ENCODE measurements at regions not wholly inside any gene's neighbourhood (a gene's known extent, or its start where the extent isn't known, plus 50 kb on each side); places are given as distances from the start of the nearest gene placed in this dataset.

GRCh38 chr20:52482044-52482443 lies 290.5 kb upstream of the ZFP64 start:
- TF ChIP-seq EZH2 (IDR thresholded peaks at IDR 0.05; ENCODE audit: borderline replicate concordance, insufficient read depth, low read depth, low read length, poor library complexity, severe bottlenecking), result no peak
- TF ChIP-seq, protein P1, sequence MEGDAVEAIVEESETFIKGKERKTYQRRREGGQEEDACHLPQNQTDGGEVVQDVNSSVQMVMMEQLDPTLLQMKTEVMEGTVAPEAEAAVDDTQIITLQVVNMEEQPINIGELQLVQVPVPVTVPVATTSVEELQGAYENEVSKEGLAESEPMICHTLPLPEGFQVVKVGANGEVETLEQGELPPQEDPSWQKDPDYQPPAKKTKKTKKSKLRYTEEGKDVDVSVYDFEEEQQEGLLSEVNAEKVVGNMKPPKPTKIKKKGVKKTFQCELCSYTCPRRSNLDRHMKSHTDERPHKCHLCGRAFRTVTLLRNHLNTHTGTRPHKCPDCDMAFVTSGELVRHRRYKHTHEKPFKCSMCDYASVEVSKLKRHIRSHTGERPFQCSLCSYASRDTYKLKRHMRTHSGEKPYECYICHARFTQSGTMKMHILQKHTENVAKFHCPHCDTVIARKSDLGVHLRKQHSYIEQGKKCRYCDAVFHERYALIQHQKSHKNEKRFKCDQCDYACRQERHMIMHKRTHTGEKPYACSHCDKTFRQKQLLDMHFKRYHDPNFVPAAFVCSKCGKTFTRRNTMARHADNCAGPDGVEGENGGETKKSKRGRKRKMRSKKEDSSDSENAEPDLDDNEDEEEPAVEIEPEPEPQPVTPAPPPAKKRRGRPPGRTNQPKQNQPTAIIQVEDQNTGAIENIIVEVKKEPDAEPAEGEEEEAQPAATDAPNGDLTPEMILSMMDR (IDR thresholded peaks at IDR 0.05), result no peak
